ENCODE measurements at regions not wholly inside any gene's neighbourhood (a gene's known extent, or its start where the extent isn't known, plus 50 kb on each side); places are given as distances from the start of the nearest gene placed in this dataset.

- DNase-seq (ENCODE audit: low read depth, low spot score), result no peak
- H3K4me3 ChIP-seq (replicated peaks in 1 of 3; ENCODE audit: insufficient read depth in 1 of 3, low read depth in 1 of 3, low read length in 3 of 3), result no peak overlapping the region
- H3K36me3 ChIP-seq (ENCODE audit: control insufficient read depth in 2 of 2, extremely low read depth in 1 of 2, insufficient read depth in 2 of 2, low read length in 2 of 2), result no peaks in the 10 kb centered on the region
- H3K27ac ChIP-seq (ENCODE audit: insufficient read depth, low read depth, low read length), result no peak overlapping the region
- no peaks in the 10 kb centered on the region for H3K27me3 ChIP-seq (ENCODE audit: control insufficient read depth in 2 of 2, insufficient read depth in 2 of 2, low read length in 2 of 2)
- no peak overlapping the region for H2AFZ ChIP-seq (ENCODE audit: low read depth, low read length)
- ChIA-PET POLR2A (no interaction called here), CTCF (interaction anchor here (1.3 kb wide), 1 partner anchor 16 kb away, joined by 4 read pairs; no protein-coding TSS in a partner anchor)
- no peaks in the 10 kb centered on the region for H3K4me1 ChIP-seq (ENCODE audit: control insufficient read depth, extremely low read depth, insufficient read depth, low read length)
- TF ChIP-seq EZH2 (IDR thresholded peaks at IDR 0.05; ENCODE audit: borderline replicate concordance, low read depth, low read length, severe bottlenecking) (no peak), JUN (IDR thresholded peaks at IDR 0.05; ENCODE audit: borderline replicate concordance, insufficient read depth, insufficient read length, low read depth) (no peak), GATA2 (IDR thresholded peaks at IDR 0.05; ENCODE audit: insufficient read depth, insufficient read length, low read depth, low read length) (no peak), POLR2A (IDR thresholded peaks at IDR 0.05; ENCODE audit: low read depth, low read length) (no peak), MYC (IDR thresholded peaks at IDR 0.05; ENCODE audit: low read depth, low read length) (no peak), POLR2AphosphoS5 (IDR thresholded peaks at IDR 0.05; ENCODE audit: insufficient read depth, low read depth, low read length) (no peak), FOS (IDR thresholded peaks at IDR 0.05; ENCODE audit: borderline replicate concordance, insufficient read depth, low read length) (no peak)
- TF ChIP-seq, protein P1, sequence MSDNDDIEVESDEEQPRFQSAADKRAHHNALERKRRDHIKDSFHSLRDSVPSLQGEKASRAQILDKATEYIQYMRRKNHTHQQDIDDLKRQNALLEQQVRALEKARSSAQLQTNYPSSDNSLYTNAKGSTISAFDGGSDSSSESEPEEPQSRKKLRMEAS (IDR thresholded peaks at IDR 0.05; ENCODE audit: insufficient read depth, insufficient read length), result no peak
- TF ChIP-seq, protein P2, sequence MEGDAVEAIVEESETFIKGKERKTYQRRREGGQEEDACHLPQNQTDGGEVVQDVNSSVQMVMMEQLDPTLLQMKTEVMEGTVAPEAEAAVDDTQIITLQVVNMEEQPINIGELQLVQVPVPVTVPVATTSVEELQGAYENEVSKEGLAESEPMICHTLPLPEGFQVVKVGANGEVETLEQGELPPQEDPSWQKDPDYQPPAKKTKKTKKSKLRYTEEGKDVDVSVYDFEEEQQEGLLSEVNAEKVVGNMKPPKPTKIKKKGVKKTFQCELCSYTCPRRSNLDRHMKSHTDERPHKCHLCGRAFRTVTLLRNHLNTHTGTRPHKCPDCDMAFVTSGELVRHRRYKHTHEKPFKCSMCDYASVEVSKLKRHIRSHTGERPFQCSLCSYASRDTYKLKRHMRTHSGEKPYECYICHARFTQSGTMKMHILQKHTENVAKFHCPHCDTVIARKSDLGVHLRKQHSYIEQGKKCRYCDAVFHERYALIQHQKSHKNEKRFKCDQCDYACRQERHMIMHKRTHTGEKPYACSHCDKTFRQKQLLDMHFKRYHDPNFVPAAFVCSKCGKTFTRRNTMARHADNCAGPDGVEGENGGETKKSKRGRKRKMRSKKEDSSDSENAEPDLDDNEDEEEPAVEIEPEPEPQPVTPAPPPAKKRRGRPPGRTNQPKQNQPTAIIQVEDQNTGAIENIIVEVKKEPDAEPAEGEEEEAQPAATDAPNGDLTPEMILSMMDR (IDR thresholded peaks at IDR 0.05; ENCODE audit: extremely low read depth in 1 of 2, insufficient read depth in 1 of 2, low read depth in 1 of 2, low read length in 2 of 2), result no peak
- H3K9me1 ChIP-seq (replicated peaks; ENCODE audit: control insufficient read depth, extremely low read depth, insufficient read depth, low read length), result no peaks in the 10 kb centered on the region
- H3K9ac ChIP-seq (replicated peaks; ENCODE audit: extremely low read depth, insufficient read depth, low read length), result no peak overlapping the region
- no peaks in the 10 kb centered on the region for H4K20me1 ChIP-seq (replicated peaks; ENCODE audit: control insufficient read depth, extremely low read depth, insufficient read depth, low read length)
- H3K4me2 ChIP-seq (ENCODE audit: insufficient read depth, low read length), result no peak overlapping the region
- FAIRE-seq, result no peak
- no peaks in the 10 kb centered on the region for H3K9me3 ChIP-seq (replicated peaks; ENCODE audit: control insufficient read depth, insufficient read depth, low read length)
- no TSS peak for BruUV-seq (replicated peaks)
- intact Hi-C loops (cut with micrococcal nuclease), result no loop called here
- dilution Hi-C loops (cut with MboI; ENCODE audit: extremely low pct_ligation_motif_present, low sequenced_read_pairs), result no loop called here
- H3K79me2 ChIP-seq (ENCODE audit: control insufficient read depth, insufficient read depth, low read length), result no peaks in the 10 kb centered on the region
These were observed 79.9 kb downstream of the CPZ start for GRCh38 chr4:8672486-8672885.
